ENCODE measurements at regions not wholly inside any gene's neighbourhood (a gene's known extent, or its start where the extent isn't known, plus 50 kb on each side); places are given as distances from the start of the nearest gene placed in this dataset.

DNA sequence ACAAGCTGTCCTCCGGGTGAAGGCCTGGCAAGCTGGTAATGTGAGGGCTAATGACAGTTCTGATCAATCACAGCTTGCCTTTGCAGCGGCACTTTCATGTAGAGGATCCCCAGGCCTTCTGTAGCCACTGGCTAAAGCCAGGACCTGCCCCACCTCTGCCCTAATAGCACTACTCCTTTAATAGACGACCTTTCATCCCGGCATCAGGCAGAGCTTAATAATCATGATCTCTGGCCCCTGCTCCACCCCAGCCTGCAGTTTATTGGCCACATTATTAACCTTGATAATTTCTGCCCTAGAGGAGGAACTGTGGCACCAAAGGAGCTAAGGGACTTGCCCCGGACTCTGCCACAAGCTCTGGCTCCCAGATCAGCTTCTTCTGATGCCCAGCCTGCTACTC is 142.3 kb upstream of the TBX3 start:
- H3K4me1 ChIP-seq (replicated peaks in 1 of 2; ENCODE audit: control insufficient read depth in 2 of 2, insufficient read depth in 2 of 2, low read length in 2 of 2) = no peaks in the 10 kb centered on the region
- ChIA-PET CTCF (ENCODE audit: low intra/inter-chr PET ratio) (no interaction called here), POLR2A (interaction anchor here (0.6 to 1.0 kb wide), 3 partner anchors 10 to 952 kb away, joined by 3 to 4 read pairs (median 3); no protein-coding TSS in a partner anchor)
- FAIRE-seq (no peak), ATAC-seq (no peak), DNase-seq (ENCODE audit: extremely low read depth in 1 of 4, low spot score in 3 of 4) (no peak)
- no peak overlapping the region for H3K4me2 ChIP-seq (ENCODE audit: insufficient read depth, low read length)
- intact Hi-C loops (cut with micrococcal nuclease) (no loop called here), in situ Hi-C loops (cut with MboI) (no loop called here)
- H3K27ac ChIP-seq (ENCODE audit: extremely low read depth, low read depth, low read length) = no peak overlapping the region
- H3K9me1 ChIP-seq (ENCODE audit: control insufficient read depth, insufficient read depth, low read length) = no peaks in the 10 kb centered on the region
- TF ChIP-seq CSDE1 (IDR thresholded peaks at IDR 0.05) (no peak), FOXP1 (CRISPR knock-in tag; IDR thresholded peaks at IDR 0.05) (no peak), ZNF830 (CRISPR knock-in tag; IDR thresholded peaks at IDR 0.05) (no peak), BRD9 (IDR thresholded peaks at IDR 0.05; ENCODE audit: low read depth, partially characterized antibody) (no peak), EGR1 (conservative IDR thresholded peaks at IDR 0.05) (no peak), CBFA2T2 (conservative IDR thresholded peaks at IDR 0.05) (no peak), POLR3A (IDR thresholded peaks at IDR 0.05; ENCODE audit: borderline replicate concordance, extremely low read depth, insufficient read depth, insufficient read length) (no peak), ZNF197 (CRISPR knock-in tag; IDR thresholded peaks at IDR 0.05; ENCODE audit: low read depth) (no peak), HNRNPK (IDR thresholded peaks at IDR 0.05; ENCODE audit: low read depth, low read length, poor library complexity, severe bottlenecking) (no peak)
- TF ChIP-seq, protein P1, sequence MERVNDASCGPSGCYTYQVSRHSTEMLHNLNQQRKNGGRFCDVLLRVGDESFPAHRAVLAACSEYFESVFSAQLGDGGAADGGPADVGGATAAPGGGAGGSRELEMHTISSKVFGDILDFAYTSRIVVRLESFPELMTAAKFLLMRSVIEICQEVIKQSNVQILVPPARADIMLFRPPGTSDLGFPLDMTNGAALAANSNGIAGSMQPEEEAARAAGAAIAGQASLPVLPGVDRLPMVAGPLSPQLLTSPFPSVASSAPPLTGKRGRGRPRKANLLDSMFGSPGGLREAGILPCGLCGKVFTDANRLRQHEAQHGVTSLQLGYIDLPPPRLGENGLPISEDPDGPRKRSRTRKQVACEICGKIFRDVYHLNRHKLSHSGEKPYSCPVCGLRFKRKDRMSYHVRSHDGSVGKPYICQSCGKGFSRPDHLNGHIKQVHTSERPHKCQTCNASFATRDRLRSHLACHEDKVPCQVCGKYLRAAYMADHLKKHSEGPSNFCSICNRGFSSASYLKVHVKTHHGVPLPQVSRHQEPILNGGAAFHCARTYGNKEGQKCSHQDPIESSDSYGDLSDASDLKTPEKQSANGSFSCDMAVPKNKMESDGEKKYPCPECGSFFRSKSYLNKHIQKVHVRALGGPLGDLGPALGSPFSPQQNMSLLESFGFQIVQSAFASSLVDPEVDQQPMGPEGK (CRISPR knock-in tag; IDR thresholded peaks at IDR 0.05; ENCODE audit: borderline replicate concordance) = no peak
- TF ChIP-seq, protein P2, sequence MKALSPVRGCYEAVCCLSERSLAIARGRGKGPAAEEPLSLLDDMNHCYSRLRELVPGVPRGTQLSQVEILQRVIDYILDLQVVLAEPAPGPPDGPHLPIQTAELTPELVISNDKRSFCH (CRISPR knock-in tag; IDR thresholded peaks at IDR 0.05) = no peak
- TF ChIP-seq, protein P2 (tag; IDR thresholded peaks at IDR 0.05) = no peak
- TF ChIP-seq, protein P3, sequence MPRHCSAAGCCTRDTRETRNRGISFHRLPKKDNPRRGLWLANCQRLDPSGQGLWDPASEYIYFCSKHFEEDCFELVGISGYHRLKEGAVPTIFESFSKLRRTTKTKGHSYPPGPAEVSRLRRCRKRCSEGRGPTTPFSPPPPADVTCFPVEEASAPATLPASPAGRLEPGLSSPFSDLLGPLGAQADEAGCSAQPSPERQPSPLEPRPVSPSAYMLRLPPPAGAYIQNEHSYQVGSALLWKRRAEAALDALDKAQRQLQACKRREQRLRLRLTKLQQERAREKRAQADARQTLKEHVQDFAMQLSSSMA (CRISPR knock-in tag; IDR thresholded peaks at IDR 0.05) = no peak
- TF ChIP-seq, protein P4, sequence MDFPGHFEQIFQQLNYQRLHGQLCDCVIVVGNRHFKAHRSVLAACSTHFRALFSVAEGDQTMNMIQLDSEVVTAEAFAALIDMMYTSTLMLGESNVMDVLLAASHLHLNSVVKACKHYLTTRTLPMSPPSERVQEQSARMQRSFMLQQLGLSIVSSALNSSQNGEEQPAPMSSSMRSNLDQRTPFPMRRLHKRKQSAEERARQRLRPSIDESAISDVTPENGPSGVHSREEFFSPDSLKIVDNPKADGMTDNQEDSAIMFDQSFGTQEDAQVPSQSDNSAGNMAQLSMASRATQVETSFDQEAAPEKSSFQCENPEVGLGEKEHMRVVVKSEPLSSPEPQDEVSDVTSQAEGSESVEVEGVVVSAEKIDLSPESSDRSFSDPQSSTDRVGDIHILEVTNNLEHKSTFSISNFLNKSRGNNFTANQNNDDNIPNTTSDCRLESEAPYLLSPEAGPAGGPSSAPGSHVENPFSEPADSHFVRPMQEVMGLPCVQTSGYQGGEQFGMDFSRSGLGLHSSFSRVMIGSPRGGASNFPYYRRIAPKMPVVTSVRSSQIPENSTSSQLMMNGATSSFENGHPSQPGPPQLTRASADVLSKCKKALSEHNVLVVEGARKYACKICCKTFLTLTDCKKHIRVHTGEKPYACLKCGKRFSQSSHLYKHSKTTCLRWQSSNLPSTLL (IDR thresholded peaks at IDR 0.05) = no peak
- H3K9me3 ChIP-seq (replicated peaks; ENCODE audit: control insufficient read depth, insufficient read depth, low read depth, low read length) = no peaks in the 10 kb centered on the region
- WGBS (ENCODE audit: insufficient coverage, low coverage, missing lambda C conversion rate) = 0% methylated on average over 5 of the region's 5 CpGs
- no TSS peak for BruUV-seq (replicated peaks)
- no peak overlapping the region for H3K4me3 ChIP-seq
- no peaks in the 10 kb centered on the region for H3K36me3 ChIP-seq (ENCODE audit: control insufficient read depth, insufficient read depth, low read length)
- no peak overlapping the region for H2AFZ ChIP-seq (ENCODE audit: low read depth, low read length)
- H3K27me3 ChIP-seq (ENCODE audit: control insufficient read depth in 2 of 2, insufficient read depth in 2 of 2, low read length in 2 of 2) = peaks cover 0 to 15% of the 10 kb centered on the region in 2 experiments; a peak in 3 of 5 replicates
- no peak overlapping the region for H3K9ac ChIP-seq (ENCODE audit: insufficient read depth in 1 of 2, low read depth in 2 of 2, low read length in 2 of 2)
- H3K79me2 ChIP-seq (ENCODE audit: control insufficient read depth, insufficient read depth, low read length) = no peaks in the 10 kb centered on the region
- H4K20me1 ChIP-seq (replicated peaks; ENCODE audit: control insufficient read depth, insufficient read depth, low read length) = no peaks in the 10 kb centered on the region

Measured in K562 (cell line).